ENCODE measurements at regions not wholly inside any gene's neighbourhood (a gene's known extent, or its start where the extent isn't known, plus 50 kb on each side); places are given as distances from the start of the nearest gene placed in this dataset.
A peak's percentile ranks its signal among the peaks of the same experiment; 100 is the strongest.

DNA sequence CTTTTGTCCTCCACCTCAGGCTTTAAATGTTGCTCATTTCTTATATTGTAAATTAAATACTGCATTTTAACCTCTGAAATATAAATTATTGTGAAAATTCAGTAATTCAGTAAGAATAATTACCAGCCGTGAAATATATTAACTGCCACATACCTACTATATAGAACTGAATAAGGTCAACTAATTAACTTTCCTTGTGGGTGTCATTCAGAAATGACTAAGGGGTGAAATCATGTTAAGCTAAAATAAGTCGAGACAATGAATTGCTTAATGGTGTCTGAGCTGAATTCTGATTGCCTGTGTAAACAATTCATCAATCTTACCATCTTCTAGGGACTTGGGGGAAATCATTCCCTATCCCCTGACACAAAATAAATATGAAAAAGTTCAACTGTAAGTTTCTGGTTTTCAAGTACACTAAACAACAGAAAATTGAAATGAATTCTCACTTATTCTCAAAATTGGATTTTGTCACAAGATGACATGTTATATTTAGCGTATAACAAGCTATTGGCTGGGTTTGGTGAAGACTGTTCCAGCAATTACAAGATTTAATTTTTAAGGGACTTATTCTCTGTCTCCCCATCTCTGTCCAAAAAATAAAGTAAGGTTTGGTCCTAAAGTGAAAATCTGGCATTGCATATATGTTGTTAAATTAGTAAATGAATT, 255.1 kb downstream of the METTL4 start:
- in situ Hi-C loops (cut with HindIII; ENCODE audit: low sequenced_read_pairs): no loop called here

DNA sequence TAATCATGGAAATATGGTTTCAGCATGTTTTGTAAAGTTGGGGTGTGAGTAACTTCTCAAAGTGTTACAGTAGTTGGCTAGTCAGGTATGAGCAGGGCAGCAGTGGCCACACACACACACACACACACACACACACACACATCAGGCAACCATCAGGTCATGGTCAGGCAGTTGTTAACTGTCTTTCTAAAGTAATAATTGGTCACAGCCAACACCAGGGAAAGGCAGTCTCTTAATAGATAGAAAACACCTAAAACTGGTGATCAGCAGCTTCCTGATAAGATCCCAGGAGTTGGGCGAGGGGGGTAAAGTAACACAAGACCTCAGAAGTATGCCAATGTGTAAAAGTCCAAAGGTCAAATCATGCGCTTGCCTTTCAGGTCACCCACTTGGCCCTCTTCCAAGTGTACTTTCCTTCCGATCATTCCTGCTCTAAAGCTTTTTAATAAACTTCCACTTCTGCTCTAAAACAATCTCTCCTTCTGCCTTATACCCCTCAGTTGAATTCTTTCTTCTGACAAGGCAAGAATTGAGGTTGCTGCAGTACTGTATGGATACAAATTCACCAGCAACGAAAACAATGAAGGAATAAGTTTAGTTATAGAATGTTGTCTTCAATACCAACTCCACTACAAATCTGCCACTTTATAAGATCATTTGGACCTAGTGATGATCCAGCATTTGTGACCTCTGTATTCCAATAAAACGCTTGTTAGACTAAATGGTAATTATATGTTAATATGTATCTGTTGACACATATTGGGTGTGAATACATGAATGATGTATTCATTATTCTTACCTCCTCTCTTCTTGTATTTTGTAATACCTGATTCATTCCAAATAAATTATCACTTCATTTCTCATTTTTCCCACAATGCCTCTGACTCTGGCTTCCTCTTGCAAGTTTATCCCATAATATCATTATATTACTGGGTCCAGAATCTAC, 254.3 kb downstream of the METTL4 start:
- no peak for DNase-seq (ENCODE audit: low spot score)
- in situ Hi-C loops (cut with HindIII; ENCODE audit: low sequenced_read_pairs): no loop called here

More for the DNA sequence above, 255.1 kb downstream of the METTL4 start:
- no peak for DNase-seq (ENCODE audit: low spot score)

DNA sequence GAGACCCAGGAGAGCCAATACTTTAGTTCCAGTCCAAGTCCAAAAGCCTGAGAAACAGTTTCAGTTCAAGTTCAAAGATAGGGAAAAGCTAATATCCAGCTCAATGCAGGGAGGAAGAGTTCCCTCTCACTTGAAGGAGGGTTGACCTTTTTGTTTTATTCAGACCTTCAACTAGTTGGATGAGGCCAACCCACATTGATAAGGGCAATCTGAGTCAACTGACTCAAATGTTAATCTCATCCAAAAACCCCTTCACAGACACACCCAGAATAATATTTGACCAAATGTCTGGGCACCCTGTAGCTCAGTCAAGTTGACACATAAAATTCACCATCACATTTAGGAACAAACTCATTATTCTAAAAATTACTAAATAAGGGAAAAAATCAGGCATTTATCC, 246.8 kb downstream of the METTL4 start:
- DNase-seq (ENCODE audit: low spot score): no peak
- in situ Hi-C loops (cut with HindIII; ENCODE audit: low sequenced_read_pairs): no loop called here

DNA sequence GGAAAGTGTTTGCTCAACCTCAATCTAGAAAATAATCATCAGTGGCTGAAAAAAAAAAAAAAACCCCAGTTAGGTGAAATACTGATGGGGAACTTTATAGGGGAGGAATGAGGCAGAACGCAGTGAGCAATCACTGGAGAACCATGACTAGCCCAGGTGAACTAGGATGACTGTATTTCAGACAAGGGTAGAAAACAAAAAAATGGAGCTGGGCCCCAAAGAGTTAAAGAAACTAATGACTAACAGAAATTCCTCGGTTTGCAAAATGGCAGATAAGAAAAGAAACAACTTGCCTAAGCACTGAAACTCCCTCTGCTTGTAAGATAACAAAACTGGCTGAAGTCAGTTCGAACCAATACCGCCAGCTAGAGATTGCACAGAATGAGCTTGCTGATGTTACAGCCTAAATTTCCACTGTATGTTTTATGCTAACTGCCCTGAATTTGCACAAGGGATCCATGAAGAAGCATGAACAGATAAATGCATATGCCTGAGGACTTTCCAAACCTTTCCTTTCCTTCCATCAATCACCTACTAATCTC, 245.9 kb downstream of the METTL4 start:
- in situ Hi-C loops (cut with HindIII; ENCODE audit: low sequenced_read_pairs): no loop called here
- no peak for DNase-seq (ENCODE audit: low spot score)

DNA sequence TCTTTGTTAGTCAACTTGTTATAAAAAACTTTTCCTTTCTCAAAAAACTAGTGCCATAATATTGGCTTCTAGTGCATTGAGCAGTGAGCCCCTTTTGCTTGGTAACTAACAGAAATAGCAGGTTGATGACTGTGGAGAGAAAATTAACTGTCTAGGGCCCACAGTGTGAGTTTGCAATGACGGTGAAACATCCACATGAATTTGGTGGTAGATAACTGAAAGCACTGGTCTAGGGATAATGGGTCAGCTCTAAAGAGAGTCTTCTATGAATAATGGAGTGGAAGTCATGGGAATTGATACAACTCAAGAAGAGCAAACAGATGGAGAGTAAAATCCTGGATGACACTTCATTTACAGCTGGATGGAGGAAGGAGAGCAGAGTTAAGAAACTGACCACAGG, 245.4 kb downstream of the METTL4 start:
- DNase-seq (ENCODE audit: low spot score): no peak
- in situ Hi-C loops (cut with HindIII; ENCODE audit: low sequenced_read_pairs): no loop called here

DNA sequence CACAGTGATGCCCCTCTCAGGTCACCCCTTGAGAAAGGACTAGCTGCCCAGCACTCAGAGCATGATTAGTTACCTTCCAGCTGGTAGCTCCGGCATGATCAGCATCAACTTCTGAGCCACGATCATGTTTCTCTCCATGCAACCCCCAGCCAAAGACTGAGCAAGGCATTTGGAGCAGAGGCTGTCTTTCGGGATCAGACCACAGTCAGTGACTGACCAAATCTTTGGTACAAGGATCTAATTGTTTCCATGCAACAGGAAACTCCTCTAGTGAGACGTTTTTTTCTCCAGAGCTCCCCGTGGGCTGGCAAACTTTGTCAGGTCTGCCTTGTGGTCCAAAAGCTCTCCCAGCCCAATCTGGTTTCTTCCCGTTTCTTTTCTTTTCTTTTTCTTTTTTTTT, 244.3 kb downstream of the METTL4 start:
- in situ Hi-C loops (cut with HindIII; ENCODE audit: low sequenced_read_pairs): no loop called here

DNA sequence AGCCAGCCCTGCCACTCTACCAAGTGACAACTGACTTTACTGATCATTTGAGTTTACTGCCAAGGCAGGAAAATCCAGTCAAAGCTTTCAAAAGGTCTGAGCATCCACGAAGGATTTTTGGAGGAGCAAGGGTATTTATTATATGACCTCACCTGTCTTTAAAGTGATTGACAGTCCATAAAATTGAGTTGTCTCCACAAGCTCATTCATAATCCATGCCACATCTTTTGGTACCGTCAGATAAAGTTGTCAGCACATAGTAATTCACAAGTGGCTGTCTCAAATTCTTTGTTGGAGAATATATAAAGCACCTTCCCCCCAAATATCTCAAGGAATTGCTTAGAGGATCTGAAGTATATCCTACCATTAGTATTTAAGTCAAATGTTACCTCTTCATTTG, 240.5 kb downstream of the METTL4 start:
- in situ Hi-C loops (cut with HindIII; ENCODE audit: low sequenced_read_pairs): no loop called here
- DNase-seq (ENCODE audit: low spot score): no peak

More for the DNA sequence above, 244.3 kb downstream of the METTL4 start:
- no peak for DNase-seq (ENCODE audit: low spot score)

DNA sequence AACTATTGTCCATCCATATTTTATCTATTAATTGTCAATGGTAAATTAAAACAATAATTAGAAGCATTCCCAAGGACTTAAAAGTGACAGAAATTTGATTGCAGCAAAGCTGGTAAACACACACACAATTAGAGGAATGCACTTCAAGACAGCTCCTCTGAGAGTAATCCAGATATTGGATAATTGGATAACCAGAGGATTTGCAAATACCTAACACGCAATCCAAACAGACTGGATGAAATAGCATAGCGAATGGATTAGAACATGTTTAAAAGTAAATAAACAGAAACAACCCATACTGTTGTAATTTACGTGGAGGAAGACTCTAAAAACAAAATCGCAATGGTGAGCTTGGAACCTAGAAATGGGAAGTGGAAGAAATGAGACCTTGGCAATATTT, 239.8 kb downstream of the METTL4 start:
- in situ Hi-C loops (cut with HindIII; ENCODE audit: low sequenced_read_pairs): no loop called here
- no peak for DNase-seq (ENCODE audit: low spot score)

DNA sequence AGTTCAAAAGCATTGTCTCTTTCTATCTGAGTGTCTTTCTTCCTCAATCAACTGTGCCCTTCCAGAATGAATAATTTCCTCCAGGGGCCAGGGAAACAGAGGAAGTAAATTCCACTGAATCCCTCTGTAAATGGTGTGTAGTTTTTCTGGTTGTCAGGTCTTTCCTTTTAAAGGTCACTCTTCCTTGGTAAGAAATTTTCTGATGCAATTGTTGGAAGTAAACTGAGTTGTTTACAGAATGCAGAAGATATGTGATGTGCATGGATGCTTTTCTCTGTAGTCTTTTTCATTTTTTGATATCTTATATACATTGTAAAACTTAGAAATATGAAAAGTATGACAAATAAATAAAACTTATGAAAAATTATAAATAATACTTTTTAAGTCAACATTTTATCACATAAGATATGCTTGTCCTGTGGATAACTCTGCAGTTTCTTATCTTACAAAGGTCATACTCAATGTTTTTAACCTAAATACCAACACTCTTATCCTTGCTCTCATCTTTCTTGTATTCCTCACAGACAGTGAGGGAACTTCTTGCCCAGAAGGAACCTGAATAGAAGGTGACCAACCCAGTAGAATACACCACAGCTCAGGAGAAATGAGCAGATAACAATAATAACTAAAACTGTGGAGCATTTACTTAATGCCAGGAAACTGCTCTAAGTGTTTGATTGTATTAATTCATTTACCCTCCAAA, 234.5 kb downstream of the METTL4 start:
- no peak for DNase-seq (ENCODE audit: low spot score)
- in situ Hi-C loops (cut with HindIII; ENCODE audit: low sequenced_read_pairs): no loop called here

DNA sequence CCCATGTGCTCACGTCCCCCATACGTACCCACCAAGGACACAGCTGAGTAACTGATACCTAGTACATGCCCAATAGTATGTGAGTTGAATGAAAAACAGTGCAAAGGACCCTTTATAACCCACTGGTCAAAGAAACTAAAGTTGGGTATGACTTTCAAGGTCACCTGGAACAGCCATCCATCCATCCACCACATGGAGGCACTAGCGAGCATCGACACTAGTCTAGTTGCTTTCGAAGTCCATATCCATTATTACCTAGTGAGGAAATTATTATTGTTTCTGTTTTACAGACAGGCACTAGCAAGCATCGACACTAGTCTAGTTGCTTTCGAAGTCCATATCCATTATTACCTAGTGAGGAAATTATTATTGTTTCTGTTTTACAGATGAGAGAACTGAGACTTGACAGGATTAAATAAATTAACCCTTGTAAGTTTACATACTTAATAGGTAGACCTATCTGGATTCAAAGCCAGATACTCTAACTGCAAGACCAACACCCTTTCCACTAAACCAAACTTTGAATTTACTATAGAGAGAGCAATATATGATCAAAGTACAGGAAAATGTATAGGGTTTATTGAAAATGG, 233.7 kb downstream of the METTL4 start:
- peak; percentile 3 for DNase-seq (ENCODE audit: low spot score)

DNA sequence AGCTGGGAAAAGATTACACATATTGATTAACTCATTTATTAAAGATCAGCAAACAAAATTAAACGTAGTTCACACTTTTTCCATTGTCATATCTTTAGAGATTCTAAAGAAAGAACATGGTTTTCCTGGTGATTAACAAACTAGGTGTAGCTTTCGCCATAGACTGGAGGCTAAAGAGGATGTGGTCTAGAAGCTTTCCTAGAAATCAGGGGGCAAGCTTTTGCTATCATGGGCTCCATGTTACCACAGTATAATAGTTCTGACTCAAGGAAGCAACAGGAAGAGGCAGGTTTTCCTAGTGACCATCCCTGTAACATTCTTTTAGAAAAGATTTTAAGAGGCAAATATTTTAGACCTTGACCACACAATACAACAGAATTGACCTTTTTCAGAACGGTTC, 232.7 kb downstream of the METTL4 start:
- no peak for DNase-seq (ENCODE audit: low spot score)
- in situ Hi-C loops (cut with HindIII; ENCODE audit: low sequenced_read_pairs): no loop called here

More for the DNA sequence above, 233.7 kb downstream of the METTL4 start:
- in situ Hi-C loops (cut with HindIII; ENCODE audit: low sequenced_read_pairs): no loop called here

DNA sequence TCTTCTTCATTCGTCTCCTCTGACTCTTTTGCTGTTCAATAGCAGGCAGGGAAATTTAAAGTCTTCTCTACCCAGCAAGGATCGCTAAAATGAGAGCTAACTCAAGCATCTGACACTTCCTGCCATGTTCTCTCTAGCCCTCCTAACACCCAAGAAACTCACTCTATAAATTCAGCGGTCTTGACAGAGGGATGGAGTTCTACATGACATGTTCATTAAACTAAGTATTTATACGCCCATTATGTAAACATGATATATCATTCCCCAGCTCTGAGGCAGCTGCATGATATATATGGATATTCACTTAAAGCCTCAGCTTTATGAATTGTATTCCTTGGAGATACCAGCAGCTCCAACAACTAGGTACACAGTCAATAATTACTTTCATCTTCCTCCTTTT, 231.0 kb downstream of the METTL4 start:
- no peak for DNase-seq (ENCODE audit: low spot score)
- in situ Hi-C loops (cut with HindIII; ENCODE audit: low sequenced_read_pairs): no loop called here

DNA sequence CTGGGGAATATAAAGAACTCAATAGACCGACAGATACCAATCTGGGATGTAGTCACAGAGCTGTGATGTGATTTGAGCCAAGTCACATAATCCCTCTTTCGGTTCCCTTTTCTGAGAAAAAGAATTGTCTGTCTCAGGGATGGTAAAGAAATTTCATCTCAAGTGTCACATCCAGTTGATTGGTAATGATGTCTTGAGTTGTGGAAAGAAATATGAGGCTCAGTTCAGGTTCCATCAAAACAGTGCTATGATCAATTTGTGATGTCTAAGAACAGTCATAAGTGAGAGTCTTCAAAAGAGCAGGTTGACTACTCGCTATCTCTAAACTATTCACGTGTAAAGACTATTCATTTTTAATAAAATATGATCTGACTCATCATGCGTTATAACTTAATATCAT, 223.3 kb downstream of the METTL4 start:
- no peak for DNase-seq (ENCODE audit: low spot score)
- in situ Hi-C loops (cut with HindIII; ENCODE audit: low sequenced_read_pairs): no loop called here

DNA sequence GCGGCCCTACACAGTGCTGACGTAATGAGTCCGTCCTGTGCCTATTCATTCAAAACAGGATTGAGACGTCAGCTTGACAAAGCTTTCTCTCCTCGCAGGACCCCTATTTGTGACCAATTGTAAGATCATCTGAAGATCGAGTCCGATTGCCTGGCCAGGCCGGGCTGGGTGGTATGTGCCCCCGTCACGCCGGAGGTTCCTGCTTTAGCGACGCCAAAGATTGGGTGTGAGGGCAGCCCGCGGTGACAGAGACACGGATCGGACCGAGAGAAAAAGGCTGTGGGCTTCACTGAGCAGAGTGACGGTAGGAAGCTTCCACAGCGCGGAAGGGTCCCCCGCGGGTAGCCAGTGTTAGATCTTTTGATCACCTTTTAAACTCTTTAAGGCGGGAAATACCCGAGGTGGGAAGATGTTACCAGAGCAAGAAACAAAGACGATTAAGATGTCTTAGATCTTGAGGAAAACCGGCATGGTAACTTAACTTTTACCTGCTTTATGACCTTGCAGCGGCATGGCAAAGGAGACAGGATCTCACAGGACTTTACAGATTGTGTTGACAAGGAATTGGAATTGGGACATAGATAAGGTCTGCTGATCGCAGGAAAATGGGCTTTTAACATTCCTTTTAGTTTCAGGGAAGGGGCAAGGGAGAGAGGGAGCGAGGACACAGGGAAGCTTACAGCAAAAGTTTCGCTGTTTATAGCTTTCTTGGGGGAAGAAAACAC, 220.0 kb downstream of the METTL4 start:
- DNase-seq (ENCODE audit: low spot score): no peak
- in situ Hi-C loops (cut with HindIII; ENCODE audit: low sequenced_read_pairs): no loop called here

DNA sequence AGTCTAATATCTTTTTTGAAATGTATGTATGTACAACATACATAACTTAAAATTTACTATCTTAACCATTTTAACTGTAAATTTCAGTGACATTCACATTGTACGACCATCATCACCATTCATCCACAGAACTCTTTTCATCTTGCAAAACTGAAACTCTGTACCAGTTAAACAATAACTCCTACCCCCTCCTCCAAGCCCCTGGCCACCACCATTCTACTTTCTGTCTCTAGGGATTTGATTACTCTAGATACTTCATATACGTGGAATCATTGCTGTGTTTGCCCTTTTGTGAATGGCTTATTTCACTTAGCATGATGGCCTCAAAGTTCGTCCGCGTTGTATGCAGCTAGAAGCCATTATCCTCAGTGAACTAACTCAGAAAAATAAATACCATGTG, 217.0 kb downstream of the METTL4 start:
- DNase-seq (ENCODE audit: low spot score): no peak
- in situ Hi-C loops (cut with HindIII; ENCODE audit: low sequenced_read_pairs): no loop called here

DNA sequence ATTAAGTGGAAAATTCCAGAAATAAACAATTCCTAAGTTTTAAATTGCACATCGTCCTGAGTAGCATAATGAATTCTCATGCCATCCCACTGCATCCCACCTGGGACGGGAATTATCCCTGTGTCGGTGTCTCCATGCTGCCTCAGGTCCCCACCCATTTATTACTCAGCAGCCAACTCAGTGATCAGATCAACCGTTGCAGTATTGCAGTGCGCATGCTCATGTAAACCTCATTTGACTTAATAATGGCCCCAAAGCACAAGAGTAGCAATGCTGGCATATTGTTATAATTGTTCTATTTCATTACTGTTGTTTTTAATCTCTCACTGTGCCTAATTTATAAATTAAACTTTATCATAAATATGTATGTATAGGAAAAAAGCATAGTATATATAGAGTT, 214.4 kb downstream of the METTL4 start:
- in situ Hi-C loops (cut with HindIII; ENCODE audit: low sequenced_read_pairs): no loop called here
- no peak for DNase-seq (ENCODE audit: low spot score)

DNA sequence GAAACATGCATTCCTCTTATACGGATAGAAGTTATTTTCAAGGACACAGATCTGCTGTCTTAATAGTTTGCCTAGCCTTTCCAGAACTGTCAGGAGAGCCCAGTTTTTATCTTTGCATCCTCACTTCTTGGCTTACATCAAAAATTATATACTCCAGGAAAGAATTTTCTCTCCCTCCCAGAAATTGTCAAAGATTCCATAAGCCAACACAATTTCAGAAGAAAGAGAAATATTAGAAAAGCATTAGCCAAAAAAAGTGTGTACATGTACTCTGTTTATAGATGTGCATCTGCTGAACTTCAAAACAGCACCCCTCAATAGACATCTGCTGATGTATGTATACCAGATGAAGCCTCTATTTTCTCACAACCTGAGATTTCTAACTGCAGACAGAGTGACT, 210.4 kb downstream of the METTL4 start:
- DNase-seq (ENCODE audit: low spot score): no peak
- in situ Hi-C loops (cut with HindIII; ENCODE audit: low sequenced_read_pairs): no loop called here

DNA sequence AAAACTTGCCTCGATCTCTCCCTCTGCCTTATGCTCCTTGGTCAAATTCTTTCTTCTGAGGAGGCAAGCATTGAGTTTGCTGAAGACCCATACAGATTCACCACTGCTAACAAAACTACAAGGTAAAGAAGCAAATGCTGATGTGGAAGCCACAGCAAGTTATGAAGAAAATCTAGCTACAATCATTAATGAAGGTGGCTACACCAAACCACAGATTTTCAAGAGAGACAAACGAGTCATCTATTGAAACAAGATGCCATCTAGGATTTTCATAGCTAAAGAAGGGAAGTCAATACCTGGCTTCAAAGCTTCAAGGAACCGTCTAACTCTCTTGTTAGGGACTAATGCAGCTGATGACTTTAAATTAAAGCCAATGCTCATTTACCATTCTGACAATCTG, 203.2 kb downstream of the METTL4 start:
- in situ Hi-C loops (cut with HindIII; ENCODE audit: low sequenced_read_pairs): no loop called here
- DNase-seq (ENCODE audit: low spot score): no peak

DNA sequence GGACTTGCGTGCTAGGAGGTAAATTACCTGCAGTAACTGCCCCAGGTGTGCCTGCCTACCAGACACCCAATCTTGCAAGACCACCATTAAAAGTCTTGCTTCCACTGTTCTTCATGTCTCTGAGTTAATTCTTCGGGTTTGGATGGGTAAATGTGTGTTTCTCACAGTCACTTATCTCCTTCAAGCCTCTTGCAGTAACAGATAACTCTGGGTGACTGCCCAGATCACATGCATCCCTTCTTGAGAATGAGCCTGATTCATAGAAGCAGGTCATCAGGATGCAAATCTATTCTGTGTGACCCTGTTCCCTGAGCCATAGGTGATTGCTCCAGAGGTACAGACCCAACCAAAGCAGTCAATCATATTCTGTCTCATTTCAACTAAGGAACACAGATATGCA, 194.6 kb downstream of the METTL4 start:
- DNase-seq (ENCODE audit: low spot score): no peak
- in situ Hi-C loops (cut with HindIII; ENCODE audit: low sequenced_read_pairs): no loop called here

Measured in G401 (cell line).